ENCODE measurements at regions not wholly inside any gene's neighbourhood (a gene's known extent, or its start where the extent isn't known, plus 50 kb on each side); places are given as distances from the start of the nearest gene placed in this dataset.

DNA sequence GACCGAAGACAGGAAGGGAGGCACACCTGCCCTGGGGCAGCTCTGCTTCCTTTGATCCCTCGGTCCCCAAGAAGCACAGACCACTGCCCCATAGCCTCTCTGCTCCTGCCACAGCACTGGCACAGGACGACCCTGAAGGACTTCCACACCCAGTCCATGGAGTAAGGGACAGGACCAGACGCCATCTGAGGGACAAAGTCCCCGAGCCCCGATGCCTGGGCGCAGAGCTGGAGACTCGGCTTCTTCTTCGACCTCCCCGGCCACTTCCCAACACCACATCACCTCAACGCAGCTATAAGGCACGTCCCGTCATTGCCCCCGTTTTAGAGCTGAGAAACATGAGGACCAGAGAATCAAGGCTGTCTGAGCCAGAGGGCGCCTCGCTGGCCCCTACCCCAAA, 310.5 kb downstream of the BRD1 start:
- TF ChIP-seq, protein P1, sequence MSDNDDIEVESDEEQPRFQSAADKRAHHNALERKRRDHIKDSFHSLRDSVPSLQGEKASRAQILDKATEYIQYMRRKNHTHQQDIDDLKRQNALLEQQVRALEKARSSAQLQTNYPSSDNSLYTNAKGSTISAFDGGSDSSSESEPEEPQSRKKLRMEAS (IDR thresholded peaks at IDR 0.05) = no peak
- TF ChIP-seq RAD21 (IDR thresholded peaks at IDR 0.05; ENCODE audit: low read depth) = no peak
- TF ChIP-seq SRF (IDR thresholded peaks at IDR 0.05; ENCODE audit: low read depth) = no peak
- TF ChIP-seq EZH2 (IDR thresholded peaks at IDR 0.05) = no peak
- TF ChIP-seq TCF7L2 (IDR thresholded peaks at IDR 0.05; ENCODE audit: borderline replicate concordance, extremely low read depth, insufficient read depth, insufficient read length) = no peak
- no peak for TF ChIP-seq JUND (IDR thresholded peaks at IDR 0.05)
- TF ChIP-seq, protein P2, sequence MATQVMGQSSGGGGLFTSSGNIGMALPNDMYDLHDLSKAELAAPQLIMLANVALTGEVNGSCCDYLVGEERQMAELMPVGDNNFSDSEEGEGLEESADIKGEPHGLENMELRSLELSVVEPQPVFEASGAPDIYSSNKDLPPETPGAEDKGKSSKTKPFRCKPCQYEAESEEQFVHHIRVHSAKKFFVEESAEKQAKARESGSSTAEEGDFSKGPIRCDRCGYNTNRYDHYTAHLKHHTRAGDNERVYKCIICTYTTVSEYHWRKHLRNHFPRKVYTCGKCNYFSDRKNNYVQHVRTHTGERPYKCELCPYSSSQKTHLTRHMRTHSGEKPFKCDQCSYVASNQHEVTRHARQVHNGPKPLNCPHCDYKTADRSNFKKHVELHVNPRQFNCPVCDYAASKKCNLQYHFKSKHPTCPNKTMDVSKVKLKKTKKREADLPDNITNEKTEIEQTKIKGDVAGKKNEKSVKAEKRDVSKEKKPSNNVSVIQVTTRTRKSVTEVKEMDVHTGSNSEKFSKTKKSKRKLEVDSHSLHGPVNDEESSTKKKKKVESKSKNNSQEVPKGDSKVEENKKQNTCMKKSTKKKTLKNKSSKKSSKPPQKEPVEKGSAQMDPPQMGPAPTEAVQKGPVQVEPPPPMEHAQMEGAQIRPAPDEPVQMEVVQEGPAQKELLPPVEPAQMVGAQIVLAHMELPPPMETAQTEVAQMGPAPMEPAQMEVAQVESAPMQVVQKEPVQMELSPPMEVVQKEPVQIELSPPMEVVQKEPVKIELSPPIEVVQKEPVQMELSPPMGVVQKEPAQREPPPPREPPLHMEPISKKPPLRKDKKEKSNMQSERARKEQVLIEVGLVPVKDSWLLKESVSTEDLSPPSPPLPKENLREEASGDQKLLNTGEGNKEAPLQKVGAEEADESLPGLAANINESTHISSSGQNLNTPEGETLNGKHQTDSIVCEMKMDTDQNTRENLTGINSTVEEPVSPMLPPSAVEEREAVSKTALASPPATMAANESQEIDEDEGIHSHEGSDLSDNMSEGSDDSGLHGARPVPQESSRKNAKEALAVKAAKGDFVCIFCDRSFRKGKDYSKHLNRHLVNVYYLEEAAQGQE (IDR thresholded peaks at IDR 0.05; ENCODE audit: low read depth) = no peak
- no peak for TF ChIP-seq ZNF274 (IDR thresholded peaks at IDR 0.05; ENCODE audit: low read depth, low read length)
- H3K4me1 ChIP-seq (ENCODE audit: control insufficient read depth in 1 of 2, insufficient read depth in 2 of 2, low read length in 2 of 2) = no peaks in the 10 kb centered on the region
- no peak overlapping the region for H2AFZ ChIP-seq (ENCODE audit: low read depth, low read length, poor library complexity, severe bottlenecking)
- no peaks in the 10 kb centered on the region for H4K20me1 ChIP-seq (ENCODE audit: insufficient read depth)
- no peak for ATAC-seq
- H3K27me3 ChIP-seq (ENCODE audit: insufficient read depth, low read length) = no peaks in the 10 kb centered on the region
- H3K9ac ChIP-seq (ENCODE audit: low read length) = no peak overlapping the region
- POLR2A ChIA-PET = no interaction called here
- no peaks in the 10 kb centered on the region for H3K79me2 ChIP-seq (ENCODE audit: insufficient read depth, low read length)
- intact Hi-C loops (cut with micrococcal nuclease) = no loop called here
- no peaks in the 10 kb centered on the region for H3K9me2 ChIP-seq (ENCODE audit: insufficient read depth)
- no peak for DNase-seq (ENCODE audit: low read depth, low spot score)
- no peaks in the 10 kb centered on the region for H3K9me3 ChIP-seq (ENCODE audit: control insufficient read depth in 1 of 2, insufficient read depth in 1 of 2, low read depth in 1 of 2, low read length in 2 of 2)
- RAD21 ChIA-PET (ENCODE audit: low non-redundant PET in 1 of 2, low total read pairs in 2 of 2, uncharacterized antibody in 2 of 2, unreplicated experiment in 2 of 2) = no interaction called here
- CTCF ChIA-PET = no interaction called here
- H3K4me3 ChIP-seq (replicated peaks in 1 of 2; ENCODE audit: low read depth in 1 of 2, low read length in 2 of 2) = no peak overlapping the region
- H3K36me3 ChIP-seq (ENCODE audit: control insufficient read depth in 1 of 2, insufficient read depth in 2 of 2, low read length in 2 of 2) = no peaks in the 10 kb centered on the region; a peak in 1 of 4 replicates
- no TSS peak for BruUV-seq (replicated peaks)
- H3K27ac ChIP-seq (ENCODE audit: low read depth, low read length) = no peak overlapping the region
- H3K4me2 ChIP-seq (ENCODE audit: low read length) = no peak overlapping the region
